NAMALWA (cell line): ENCODE measurements at regions not wholly inside any gene's neighbourhood (a gene's known extent, or its start where the extent isn't known, plus 50 kb on each side); places are given as distances from the start of the nearest gene placed in this dataset.

Experiments used
- DNase-seq: peaks from one replicate; pipeline ENCODE4 v3.0.0-alpha.2; 2015; ENCODE audit warnings: low spot score

- DNase-seq: no peak
These were observed 184.7 kb downstream of the PLPP4 start for GRCh38 chr10:120641695-120642094.

- no peak for DNase-seq
These were observed 186.3 kb downstream of the PLPP4 start for GRCh38 chr10:120643351-120643750.

GRCh38 chr10:120644556-120645410, 187.8 kb downstream of the PLPP4 start:
- no peak for DNase-seq

DNA sequence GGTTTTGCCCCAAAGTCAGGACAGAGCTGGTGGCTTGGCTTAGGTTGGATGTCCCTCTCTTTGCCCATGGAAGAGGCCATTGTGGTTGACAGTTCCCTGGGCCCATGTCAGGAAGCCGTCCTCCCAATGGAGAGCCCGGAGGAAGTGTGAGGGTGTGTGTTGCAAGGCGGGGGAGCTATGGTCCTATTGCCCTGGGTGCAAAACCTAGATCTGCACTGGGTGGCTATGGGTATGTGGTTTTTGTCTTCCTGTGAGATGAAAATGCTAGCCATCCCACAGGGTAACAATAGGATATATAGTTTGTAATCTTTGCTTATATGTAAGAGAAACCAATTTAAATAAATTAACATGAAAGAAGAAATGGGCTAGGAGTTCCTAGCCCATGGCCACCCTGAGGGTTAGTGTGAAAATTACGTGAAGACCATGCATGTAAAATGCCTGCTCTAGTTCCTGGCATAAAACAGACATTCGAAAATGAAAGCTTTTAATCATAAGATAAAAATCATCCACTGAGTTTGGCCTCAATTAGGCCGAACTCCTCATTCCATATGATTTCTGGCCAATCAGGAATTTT, 189.2 kb downstream of the PLPP4 start:
- DNase-seq: no peak

- no peak for DNase-seq
These were observed 189.9 kb downstream of the PLPP4 start for GRCh38 chr10:120646738-120647456.

DNA sequence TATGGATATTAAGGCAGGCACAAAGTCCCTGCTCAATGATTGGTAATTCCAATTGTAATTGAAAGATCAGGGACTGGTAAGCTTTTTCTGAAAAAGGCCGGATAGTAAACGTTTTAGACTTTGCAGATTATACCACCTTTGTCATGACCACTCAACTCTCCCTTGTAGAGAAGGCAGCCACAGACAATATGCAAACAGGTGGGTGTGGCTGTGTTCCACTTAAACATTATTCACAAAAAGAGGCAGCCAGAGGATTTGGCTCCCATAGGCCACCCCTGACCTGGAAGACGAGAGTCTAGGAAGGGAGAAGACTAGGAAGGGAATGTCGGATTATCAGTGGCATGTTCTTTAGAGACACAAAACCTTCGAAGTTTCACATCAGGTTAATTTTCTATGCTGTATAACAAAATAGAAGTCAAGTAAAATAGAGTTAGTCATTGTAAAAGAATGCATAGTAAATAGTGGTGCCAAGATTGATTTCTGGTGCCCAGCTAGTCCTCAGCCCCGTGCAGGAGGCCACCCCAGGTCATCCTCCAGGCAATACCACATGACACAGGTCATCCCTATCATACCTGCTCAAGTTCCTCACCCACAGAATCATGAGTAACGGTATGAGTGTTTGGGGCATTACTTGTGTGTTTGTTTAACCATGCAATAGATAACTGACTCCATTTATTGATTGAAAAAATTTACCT, 193.8 kb downstream of the PLPP4 start:
- no peak for DNase-seq

- DNase-seq: no peak
These were observed 195.1 kb upstream of the WDR11 start for GRCh38 chr10:120656107-120656506.

DNA sequence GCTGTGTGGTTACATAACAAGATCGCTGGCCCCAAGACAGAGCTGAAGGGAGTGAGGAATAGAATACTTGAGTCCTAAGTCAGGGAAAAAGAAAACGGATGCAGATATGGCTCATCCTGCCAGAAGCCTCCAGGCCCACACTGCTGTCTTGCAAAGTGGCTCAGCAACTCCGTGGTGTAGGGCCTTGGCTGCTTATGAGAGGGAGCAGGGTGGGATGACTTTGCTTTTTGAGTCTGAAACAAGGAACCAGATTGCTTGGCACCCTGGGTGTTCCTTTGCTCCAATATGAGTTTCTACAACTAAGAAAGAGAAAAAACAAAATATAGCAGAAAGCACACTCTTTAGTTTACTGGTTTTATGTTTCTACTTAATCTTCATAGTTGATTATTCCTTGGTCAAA, 193.8 kb upstream of the WDR11 start:
- DNase-seq: no peak

GRCh38 chr10:120658943-120659885, 191.9 kb upstream of the WDR11 start:
- DNase-seq: no peak

- no peak for DNase-seq
These were observed 184.9 kb upstream of the WDR11 start for GRCh38 chr10:120666308-120666707.

GRCh38 chr10:120667276-120667675, 183.9 kb upstream of the WDR11 start:
- no peak for DNase-seq

DNA sequence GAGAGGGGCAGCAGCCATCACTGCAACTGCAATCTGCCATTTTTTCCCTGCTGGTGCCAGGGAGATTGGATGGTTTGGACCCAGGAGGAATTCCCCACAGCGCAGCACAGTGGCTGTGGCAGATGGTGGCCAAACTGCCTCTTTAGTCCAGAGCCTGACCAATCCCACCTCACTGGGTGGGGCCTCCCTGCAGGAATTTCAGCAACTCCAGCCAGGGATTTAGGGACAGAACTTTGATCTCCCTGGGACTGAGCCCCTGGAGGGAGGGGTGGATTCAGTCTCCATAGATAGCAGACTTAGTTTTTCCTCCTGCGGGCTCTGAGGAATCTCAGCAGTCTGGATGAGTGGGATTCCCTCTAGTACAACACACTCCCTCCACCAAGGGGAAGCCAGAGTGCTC, 179.7 kb upstream of the WDR11 start:
- DNase-seq: no peak

DNA sequence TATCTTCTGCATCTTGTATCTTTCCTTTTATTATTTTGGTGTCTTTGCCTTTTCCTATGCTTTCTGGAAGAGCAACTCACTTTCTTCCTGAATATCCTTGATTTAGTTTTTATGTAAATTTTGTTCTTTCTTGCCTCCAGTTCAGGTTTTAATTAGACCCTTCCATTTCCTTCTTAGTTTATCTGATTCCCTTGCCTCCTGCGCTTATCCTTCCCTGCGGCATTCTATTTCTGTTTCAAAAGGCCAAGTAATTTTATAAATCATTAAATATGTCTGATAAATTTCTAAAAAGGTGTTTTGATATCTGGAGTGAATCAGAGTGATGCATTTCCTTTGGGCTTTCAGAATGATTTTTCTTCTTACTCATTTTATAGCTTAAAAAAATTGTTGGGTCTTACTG, 167.7 kb upstream of the WDR11 start:
- no peak for DNase-seq

- DNase-seq: no peak
These were observed 166.9 kb upstream of the WDR11 start for GRCh38 chr10:120684226-120684625.

DNA sequence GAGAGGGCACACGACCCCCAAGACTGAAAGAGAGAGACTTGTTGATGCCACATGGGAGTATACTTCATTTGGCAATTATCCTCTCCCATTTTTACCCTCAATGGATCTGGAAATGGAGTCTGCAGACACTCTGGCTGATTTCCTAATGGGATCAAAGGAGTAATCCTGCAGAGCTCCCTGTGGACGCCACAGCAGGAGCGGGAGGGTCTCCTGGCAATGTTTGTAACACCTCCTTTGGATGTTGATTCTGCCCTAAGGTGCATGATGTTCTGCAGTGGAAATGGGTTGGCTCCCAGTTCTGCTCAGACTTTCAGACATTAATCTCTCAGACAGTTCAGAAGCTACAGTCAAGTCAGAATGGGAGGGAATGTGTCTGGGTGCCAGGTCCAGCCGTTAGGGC, 166.0 kb upstream of the WDR11 start:
- no peak for DNase-seq

DNA sequence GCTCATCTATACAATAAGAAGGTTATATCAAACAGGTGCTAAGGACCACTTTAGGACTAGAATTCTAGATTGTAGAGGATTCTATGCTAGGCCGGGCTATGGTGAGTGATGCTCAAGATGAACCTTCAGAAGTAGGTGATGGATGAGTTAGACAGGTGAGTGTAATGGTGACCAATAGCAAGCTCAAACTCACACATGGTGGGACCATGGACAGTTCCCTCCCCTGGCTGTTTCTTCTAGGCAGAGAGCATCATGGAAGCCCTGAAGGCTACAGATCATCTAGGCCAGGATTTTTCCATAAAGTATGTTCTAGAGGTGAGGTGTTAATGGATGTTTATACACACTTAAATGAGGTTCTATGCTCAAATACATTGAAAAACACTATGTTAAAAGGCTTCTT, 162.2 kb upstream of the WDR11 start:
- DNase-seq: no peak

GRCh38 chr10:120689777-120690529, 161.2 kb upstream of the WDR11 start:
- DNase-seq: no peak

DNA sequence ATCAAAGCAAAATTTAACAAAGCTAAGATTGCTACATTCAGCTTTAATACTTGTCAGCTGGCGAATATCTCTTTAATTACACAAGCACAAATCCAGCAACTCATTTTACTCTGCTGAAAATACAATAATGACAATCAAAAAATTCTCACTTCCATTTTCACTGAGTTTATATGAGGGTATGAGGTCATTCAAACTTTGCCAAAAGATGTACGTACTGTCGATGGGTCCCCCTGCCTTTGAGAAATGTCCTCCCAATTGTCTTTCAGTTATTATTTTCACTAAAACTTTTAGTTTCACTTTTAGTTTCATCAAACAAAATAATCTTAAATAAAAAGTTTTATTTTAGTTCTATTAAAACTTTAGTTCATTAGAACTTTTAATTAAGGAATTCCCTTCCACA, 159.5 kb upstream of the WDR11 start:
- peak; percentile 1 for DNase-seq

DNA sequence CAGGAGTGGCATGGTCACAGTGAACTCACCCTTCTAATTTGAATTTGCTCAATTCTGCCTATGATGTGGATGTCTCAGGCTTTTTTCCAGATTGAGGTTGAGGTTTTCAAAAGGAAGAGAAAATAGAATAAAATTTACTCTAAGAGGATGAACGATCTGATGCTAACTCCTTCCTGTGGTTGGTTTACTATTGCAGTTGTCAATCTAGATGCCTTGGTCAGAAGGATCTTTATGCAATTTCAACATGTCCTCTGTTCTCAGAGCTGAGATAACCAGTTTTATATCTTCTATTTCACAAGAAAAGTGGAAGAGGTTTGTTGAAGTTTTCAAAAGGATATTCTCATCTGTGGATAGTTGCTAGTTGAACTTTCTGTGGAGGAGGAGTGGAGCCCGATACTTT, 150.7 kb upstream of the WDR11 start:
- DNase-seq: no peak

DNA sequence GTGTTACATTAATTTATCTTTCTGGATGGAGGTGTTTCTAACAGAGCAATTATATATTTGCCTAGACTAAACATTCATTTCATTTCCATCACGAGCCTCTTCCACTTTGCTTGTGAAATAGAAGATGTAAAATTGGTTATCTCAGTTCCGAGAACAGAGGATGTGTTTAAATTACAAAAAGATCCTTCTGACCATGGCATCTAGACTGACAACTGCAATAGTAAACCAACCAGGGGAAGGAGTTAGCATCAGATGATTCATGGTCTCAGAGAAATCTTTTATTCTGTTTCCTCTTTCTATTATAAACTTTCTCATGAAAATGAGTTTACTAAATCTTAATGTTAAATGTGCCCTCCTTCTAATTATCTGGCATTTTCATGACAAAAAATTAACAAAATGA, 149.8 kb upstream of the WDR11 start:
- no peak for DNase-seq

DNA sequence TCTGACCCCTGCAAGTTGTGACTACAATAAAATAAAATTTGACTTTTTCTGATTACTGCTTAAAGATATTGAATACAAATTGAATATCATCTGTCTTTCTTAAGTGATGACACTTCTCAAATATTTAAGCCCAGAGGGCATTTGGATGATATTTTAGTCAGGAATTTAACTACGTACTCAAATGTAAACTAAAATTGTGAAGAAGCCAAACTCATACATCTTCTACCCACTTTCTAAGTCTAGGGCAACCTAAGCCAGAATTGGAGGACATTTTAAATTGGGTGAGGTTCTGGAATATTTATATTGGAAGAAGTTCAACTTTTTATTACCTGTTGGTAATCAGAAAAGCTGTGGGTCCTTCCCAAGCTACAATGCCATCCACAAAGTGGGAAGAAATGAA, 149.1 kb upstream of the WDR11 start:
- no peak for DNase-seq
